H1 (cell line): ENCODE measurements at regions not wholly inside any gene's neighbourhood (a gene's known extent, or its start where the extent isn't known, plus 50 kb on each side); places are given as distances from the start of the nearest gene placed in this dataset.

ENCODE experiments used
- BCL11A ChIP-seq, 2 experiments: IDR thresholded peaks; one replicate each; pipeline ENCODE4 v1.6.1; 2011; ENCODE audit warnings: low read depth in 2 of 2, low read length in 2 of 2, mild to moderate bottlenecking in 2 of 2
- CHD7 ChIP-seq: fragments of 300-600 bp; sonication (generic); IDR thresholded peaks from 2 replicates; pipeline ENCODE4 v1.7.1; 2012; ENCODE audit warnings: low read length, moderate library complexity, mild to moderate bottlenecking, inconsistent platforms; ENCODE audit not compliant: insufficient replicate concordance
- PHF8 ChIP-seq: fragments of 200-600 bp; sonication (generic); conservative IDR thresholded peaks from 2 replicates; pipeline ENCODE4 v1.7.1; 2012; ENCODE audit warnings: low read depth, mild to moderate bottlenecking, inconsistent platforms, low read length, moderate library complexity
- RBBP5 ChIP-seq: IDR thresholded peaks from 2 replicates; pipeline ENCODE4 v1.7.1; 2012; ENCODE audit warnings: low read depth, mild to moderate bottlenecking, inconsistent platforms, low read length, moderate library complexity, borderline replicate concordance
- RFX5 ChIP-seq: IDR thresholded peaks from 2 replicates; pipeline ENCODE4 v1.6.1; 2011; ENCODE audit warnings: low read depth, low read length, improper control_type of control experiment, borderline replicate concordance
- SIX5 ChIP-seq: IDR thresholded peaks from 2 replicates; pipeline ENCODE4 v1.6.1; 2011; ENCODE audit warnings: mild to moderate bottlenecking, low read depth, low read length
- TBP ChIP-seq: IDR thresholded peaks from 2 replicates; pipeline ENCODE4 v1.6.1; 2011; ENCODE audit warnings: low read depth, low read length, improper control_type of control experiment
- ZNF274 ChIP-seq: IDR thresholded peaks from 2 replicates; pipeline ENCODE4 v1.7.0; 2012; ENCODE audit warnings: low read length, borderline replicate concordance; ENCODE audit errors: extremely low read depth

GRCh38 chr3:135454890-135455289, 510.6 kb upstream of the PPP2R3A start (continued):
- TF ChIP-seq SIX5: no peak
- no peak for TF ChIP-seq PHF8
- TF ChIP-seq TBP: no peak
- TF ChIP-seq ZNF274: no peak
- no peak for TF ChIP-seq RFX5
- TF ChIP-seq BCL11A (IDR thresholded peaks at IDR 0.05; ENCODE audit: low read depth in 2 of 2, low read length in 2 of 2): no peak
- TF ChIP-seq CHD7: no peak
- TF ChIP-seq RBBP5: no peak
